Trophoblast cell (in vitro differentiated cells and primary cell): ENCODE measurements at regions not wholly inside any gene's neighbourhood (a gene's known extent, or its start where the extent isn't known, plus 50 kb on each side); places are given as distances from the start of the nearest gene placed in this dataset.

ENCODE experiments used
- DNase-seq, 2 donors: peaks; one replicate each; pipeline ENCODE4 v3.0.0-alpha.2; 2016
- H2AFZ ChIP-seq: 2 replicates; pipeline ENCODE4 v1.6.1; 2013; ENCODE audit warnings: low read length, moderate library complexity, mild to moderate bottlenecking; ENCODE audit not compliant: insufficient read depth, poor library complexity
- H2AK5ac ChIP-seq: 2 replicates; pipeline ENCODE4 v1.6.1; 2013; ENCODE audit warnings: mild to moderate bottlenecking, low read length
- H2BK120ac ChIP-seq: 2 replicates; pipeline ENCODE4 v1.6.1; 2013; ENCODE audit warnings: low read length, mild to moderate bottlenecking, moderate library complexity; ENCODE audit not compliant: insufficient read depth, poor library complexity
- H2BK12ac ChIP-seq: 2 replicates; pipeline ENCODE4 v1.6.1; 2013; ENCODE audit warnings: mild to moderate bottlenecking, low read length, moderate library complexity
- H2BK5ac ChIP-seq: 2 replicates; pipeline ENCODE4 v1.6.1; 2013; ENCODE audit warnings: low read length, low read depth, moderate library complexity, mild to moderate bottlenecking; ENCODE audit not compliant: poor library complexity
- H3K14ac ChIP-seq: 2 replicates; pipeline ENCODE4 v1.6.1; 2013; ENCODE audit warnings: mild to moderate bottlenecking, low read length
- H3K18ac ChIP-seq: 2 replicates; pipeline ENCODE4 v1.6.1; 2013; ENCODE audit warnings: mild to moderate bottlenecking, low read length
- H3K23ac ChIP-seq: 2 replicates; pipeline ENCODE4 v1.6.1; 2013; ENCODE audit warnings: low read length
- H3K27ac ChIP-seq: 2 replicates; pipeline ENCODE4 v1.5.1; 2013; ENCODE audit warnings: low read depth, mild to moderate bottlenecking, inconsistent platforms, low read length, moderate library complexity
- H3K27me3 ChIP-seq: 2 replicates; pipeline ENCODE4 v1.6.1; 2013; ENCODE audit warnings: inconsistent platforms, mild to moderate bottlenecking, low read length, moderate library complexity; ENCODE audit not compliant: insufficient read depth
- H3K36me3 ChIP-seq, 2 experiments: 1 replicate in 1 of 2; 2 replicates in 1 of 2; pipeline ENCODE4 v1.6.1; 2013; ENCODE audit warnings: low read length in 2 of 2, mild to moderate bottlenecking in 2 of 2, moderate library complexity in 1 of 2; ENCODE audit not compliant: insufficient read depth in 2 of 2, control insufficient read depth in 1 of 2
- H3K4ac ChIP-seq: 2 replicates; pipeline ENCODE4 v1.6.1; 2013; ENCODE audit warnings: low read depth, mild to moderate bottlenecking, low read length, moderate library complexity
- H3K4me1 ChIP-seq, 2 experiments: 1 replicate in 1 of 2; 2 replicates in 1 of 2; pipeline ENCODE4 v1.6.1; 2013; ENCODE audit warnings: low read length in 2 of 2, mild to moderate bottlenecking in 2 of 2, moderate library complexity in 1 of 2; ENCODE audit not compliant: insufficient read depth in 2 of 2, control insufficient read depth in 1 of 2
- H3K4me2 ChIP-seq: 2 replicates; pipeline ENCODE4 v1.6.1; 2013; ENCODE audit warnings: inconsistent platforms, mild to moderate bottlenecking, low read length, moderate library complexity
- H3K4me3 ChIP-seq: 2 replicates; pipeline ENCODE4 v1.5.1; 2013; ENCODE audit warnings: mild to moderate bottlenecking, low read depth, low read length, inconsistent platforms
- H3K79me1 ChIP-seq: one replicate; pipeline ENCODE4 v1.6.1; 2013; ENCODE audit warnings: low read length
- H3K79me2 ChIP-seq: 2 replicates; pipeline ENCODE4 v1.6.1; 2013; ENCODE audit warnings: low read length, mild to moderate bottlenecking; ENCODE audit not compliant: control insufficient read depth, insufficient read depth, poor library complexity
- H3K9ac ChIP-seq: 2 replicates; pipeline ENCODE4 v1.6.1; 2013; ENCODE audit warnings: mild to moderate bottlenecking, low read length
- H3K9me3 ChIP-seq: 2 replicates; pipeline ENCODE4 v1.6.1; 2013; ENCODE audit warnings: low read depth, mild to moderate bottlenecking, control low read depth, inconsistent platforms, low read length; ENCODE audit not compliant: insufficient read depth
- H4K12ac ChIP-seq: 2 replicates; pipeline ENCODE4 v1.6.1; 2013; ENCODE audit warnings: low read depth, mild to moderate bottlenecking, low read length, moderate library complexity
- H4K8ac ChIP-seq: 2 replicates; pipeline ENCODE4 v1.6.1; 2013; ENCODE audit warnings: low read depth, mild to moderate bottlenecking, low read length, moderate library complexity
- H4K91ac ChIP-seq: one replicate; pipeline ENCODE4 v1.6.1; 2013; ENCODE audit warnings: low read depth, mild to moderate bottlenecking, low read length, moderate library complexity
- WGBS: extraction: QIAGEN DNeasy Blood & Tissue Kit; methylation state at CpG from one replicate; pipeline ENCODE4 v1.1.7; 2013; ENCODE audit warnings: missing lambda C conversion rate; ENCODE audit not compliant: insufficient read length, insufficient coverage; ENCODE audit errors: extremely low coverage; 5-methylcytosine and 5-hydroxymethylcytosine counted together

GRCh38 chrX:7318661-7319060 is 170.7 kb upstream of the PUDP start:
- H3K18ac ChIP-seq, result no peak overlapping the region
- H3K14ac ChIP-seq, result no peak overlapping the region
- no peak overlapping the region for H3K4ac ChIP-seq
- no peak overlapping the region for H3K4me3 ChIP-seq
- no peaks in the 10 kb centered on the region for H3K79me2 ChIP-seq
- H4K91ac ChIP-seq, result no peak overlapping the region
- no peak overlapping the region for H2AK5ac ChIP-seq
- no peak overlapping the region for H2BK12ac ChIP-seq
- H3K36me3 ChIP-seq, result peaks cover 0 to 3% of the 10 kb centered on the region in 2 experiments
- no peaks in the 10 kb centered on the region for H3K79me1 ChIP-seq
- no peak overlapping the region for H2AFZ ChIP-seq
- no peak overlapping the region for H4K8ac ChIP-seq
- H3K27ac ChIP-seq, result no peak overlapping the region
- H2BK120ac ChIP-seq, result no peak overlapping the region
- H3K27me3 ChIP-seq, result no peaks in the 10 kb centered on the region
- no peak overlapping the region for H2BK5ac ChIP-seq
- WGBS, result no CpG with 5 or more reads among the region's 2 CpGs
- no peak overlapping the region for H4K12ac ChIP-seq
- H3K9ac ChIP-seq, result no peak overlapping the region
- no peaks in the 10 kb centered on the region for H3K9me3 ChIP-seq
- DNase-seq, result no peak
- no peaks in the 10 kb centered on the region for H3K4me1 ChIP-seq
- no peak overlapping the region for H3K4me2 ChIP-seq
- H3K23ac ChIP-seq, result no peak overlapping the region

GRCh38 chrX:7318241-7318640 is 170.3 kb upstream of the PUDP start:
- no peak overlapping the region for H3K4ac ChIP-seq
- H4K8ac ChIP-seq, result no peak overlapping the region
- H3K4me3 ChIP-seq, result no peak overlapping the region
- H3K9me3 ChIP-seq, result no peaks in the 10 kb centered on the region
- no peaks in the 10 kb centered on the region for H3K27me3 ChIP-seq
- no peak overlapping the region for H3K4me2 ChIP-seq
- H3K79me2 ChIP-seq, result no peaks in the 10 kb centered on the region
- DNase-seq, result peak in 1 of 2 donors; percentile 40
- no CpG with 5 or more reads among the region's 7 CpGs for WGBS
- H3K9ac ChIP-seq, result no peak overlapping the region
- no peak overlapping the region for H3K27ac ChIP-seq
- no peak overlapping the region for H3K14ac ChIP-seq
- H3K4me1 ChIP-seq, result no peaks in the 10 kb centered on the region
- no peak overlapping the region for H2BK5ac ChIP-seq
- H2BK12ac ChIP-seq, result no peak overlapping the region
- H3K79me1 ChIP-seq, result no peaks in the 10 kb centered on the region
- no peak overlapping the region for H3K23ac ChIP-seq
- H2BK120ac ChIP-seq, result no peak overlapping the region
- H4K91ac ChIP-seq, result no peak overlapping the region
- no peak overlapping the region for H2AFZ ChIP-seq
- no peak overlapping the region for H2AK5ac ChIP-seq
- H3K18ac ChIP-seq, result no peak overlapping the region
- H4K12ac ChIP-seq, result no peak overlapping the region
- peaks cover 0 to 3% of the 10 kb centered on the region in 2 experiments for H3K36me3 ChIP-seq

GRCh38 chrX:7316887-7317286 is 168.9 kb upstream of the PUDP start:
- Histone ChIP-seq H3K4me2 (no peak overlapping the region), H3K9me3 (no peaks in the 10 kb centered on the region), H3K9ac (no peak overlapping the region), H3K23ac (no peak overlapping the region), H4K91ac (no peak overlapping the region), H3K4me1 (no peaks in the 10 kb centered on the region), H3K14ac (no peak overlapping the region), H2AFZ (no peak overlapping the region), H3K4me3 (no peak overlapping the region), H2BK5ac (no peak overlapping the region), H3K79me1 (no peaks in the 10 kb centered on the region), H2BK12ac (no peak overlapping the region), H3K4ac (no peak overlapping the region), H2BK120ac (no peak overlapping the region), H4K12ac (no peak overlapping the region), H3K27ac (no peak overlapping the region), H3K18ac (no peak overlapping the region), H3K79me2 (no peaks in the 10 kb centered on the region), H4K8ac (no peak overlapping the region), H3K27me3 (no peaks in the 10 kb centered on the region), H2AK5ac (no peak overlapping the region), H3K36me3 (peaks cover 0 to 3% of the 10 kb centered on the region in 2 experiments)
- peak; percentile 37 to 80 for DNase-seq
- WGBS, result no CpG with 5 or more reads among the region's 2 CpGs

GRCh38 chrX:7316280-7316679 is 168.3 kb upstream of the PUDP start:
- Histone ChIP-seq H4K8ac (no peak overlapping the region), H2AK5ac (no peak overlapping the region), H3K4me1 (no peaks in the 10 kb centered on the region), H3K4me3 (no peak overlapping the region), H3K36me3 (peaks cover 0 to 4% of the 10 kb centered on the region in 2 experiments), H3K79me2 (no peaks in the 10 kb centered on the region), H3K23ac (no peak overlapping the region), H2BK120ac (no peak overlapping the region), H3K14ac (no peak overlapping the region), H2BK5ac (no peak overlapping the region), H3K27ac (no peak overlapping the region), H3K27me3 (no peaks in the 10 kb centered on the region), H3K4ac (no peak overlapping the region), H2BK12ac (no peak overlapping the region), H3K18ac (no peak overlapping the region), H4K12ac (no peak overlapping the region), H2AFZ (no peak overlapping the region), H4K91ac (no peak overlapping the region), H3K9me3 (no peaks in the 10 kb centered on the region), H3K9ac (no peak overlapping the region), H3K4me2 (no peak overlapping the region), H3K79me1 (no peaks in the 10 kb centered on the region)
- DNase-seq, result peak in 1 of 2 donors; percentile 38
